Fibroblast of skin of back (primary cell): ENCODE measurements at regions not wholly inside any gene's neighbourhood (a gene's known extent, or its start where the extent isn't known, plus 50 kb on each side); places are given as distances from the start of the nearest gene placed in this dataset.
"Not testable (repeated sequence)": the region's sequence is repeated elsewhere in the genome, so short reads cannot be mapped to it uniquely, and the experiment has no call there.

Experiments
- DNase-seq: peaks from one replicate; pipeline ENCODE4 v3.0.0-alpha.2; 2013

DNA sequence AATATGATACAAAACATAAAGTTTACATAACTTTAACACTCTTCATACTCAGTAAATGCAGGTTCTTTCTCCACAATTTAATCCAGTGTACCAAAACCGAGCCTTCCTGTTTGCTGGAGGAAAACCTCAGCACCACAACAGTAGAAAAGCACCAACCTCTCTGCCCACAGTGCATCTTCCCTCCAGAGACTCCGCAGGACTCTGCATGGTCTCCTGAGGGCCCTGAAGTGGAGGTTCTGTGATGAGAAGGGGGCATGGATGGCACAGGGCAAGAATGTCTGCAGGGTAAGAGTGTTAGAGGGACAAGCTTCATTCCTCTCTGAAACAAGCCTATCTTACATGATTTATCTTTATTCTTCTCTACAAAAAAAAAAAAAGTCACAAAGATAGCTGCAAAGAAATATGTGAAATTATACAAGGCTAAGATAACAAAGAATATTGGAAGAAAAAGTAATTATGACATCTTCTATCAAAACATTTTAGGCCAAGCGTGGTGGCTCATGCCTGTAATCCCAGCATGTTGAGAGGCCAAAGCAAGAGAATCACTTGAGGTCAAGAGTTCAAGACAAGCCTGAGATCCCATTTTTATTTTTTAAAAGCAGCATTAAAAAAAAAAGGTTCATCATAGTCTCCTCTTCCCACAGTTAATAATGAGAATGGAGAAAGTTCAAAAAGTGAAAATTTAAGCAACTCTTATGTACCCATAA lies 102.0 kb downstream of the VPREB1 start:
- no peak for DNase-seq

DNA sequence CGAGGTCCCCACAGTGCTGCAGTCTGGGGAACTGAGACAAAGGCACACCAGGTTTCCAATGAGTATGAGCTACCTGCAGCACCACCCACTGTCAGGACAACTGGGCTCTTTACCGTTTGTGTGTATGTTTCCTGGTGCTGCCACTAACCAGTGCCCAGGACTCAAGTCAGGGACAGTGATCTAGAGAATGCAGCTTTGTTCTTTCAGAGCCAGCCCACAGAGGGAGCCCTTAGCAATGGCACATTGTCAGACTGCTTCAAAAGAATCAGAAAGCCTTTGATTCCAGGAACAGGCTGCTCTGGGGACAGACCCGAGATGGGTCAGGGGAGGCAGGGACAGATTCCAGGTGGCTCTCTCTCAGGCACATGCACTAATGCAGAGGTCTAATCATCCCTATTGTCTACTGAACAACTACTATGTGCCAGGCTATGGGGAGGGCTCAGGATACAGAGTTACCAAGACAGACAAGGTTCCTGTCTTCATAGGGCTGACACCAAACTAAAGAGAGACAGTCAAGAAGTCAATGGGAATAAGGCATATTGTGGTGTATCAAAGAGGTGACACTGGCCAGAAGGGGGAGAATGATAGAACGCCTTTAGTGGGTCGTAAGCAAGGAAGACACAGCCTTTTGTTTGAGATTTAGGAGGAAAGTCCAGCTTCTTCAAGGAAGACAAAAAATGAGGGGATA lies 103.7 kb downstream of the VPREB1 start:
- DNase-seq: no peak

DNA sequence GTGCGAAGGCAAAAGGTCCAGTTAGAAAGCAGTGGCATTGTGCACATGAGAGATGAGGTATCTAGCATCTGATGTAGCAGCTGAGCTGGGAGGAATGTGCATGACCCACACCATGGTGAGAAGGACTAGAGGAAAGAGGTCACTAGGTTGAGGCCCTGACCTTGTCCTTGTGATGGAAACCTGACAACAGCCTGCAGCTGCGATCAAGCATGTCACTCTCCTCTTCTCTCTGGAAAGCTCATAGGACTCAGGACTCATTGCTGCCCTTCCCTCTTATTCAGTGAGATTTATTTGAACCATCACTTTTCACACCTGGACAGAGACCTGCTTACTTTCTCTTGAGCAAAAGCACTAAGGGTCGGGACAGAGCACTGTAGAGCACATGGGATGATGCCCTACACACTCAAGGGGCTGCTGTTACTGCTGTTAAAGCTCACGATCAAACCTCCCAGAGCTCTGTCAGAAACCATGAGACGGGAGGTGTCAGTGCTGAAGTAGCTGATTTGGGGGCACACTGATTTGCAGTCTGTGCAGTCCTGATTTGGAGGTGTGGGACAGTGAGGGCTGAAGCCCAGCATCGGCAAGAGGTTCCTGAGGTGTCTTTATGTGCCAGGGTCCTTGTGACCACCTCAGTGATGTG lies 104.3 kb downstream of the VPREB1 start:
- DNase-seq: no peak

DNA sequence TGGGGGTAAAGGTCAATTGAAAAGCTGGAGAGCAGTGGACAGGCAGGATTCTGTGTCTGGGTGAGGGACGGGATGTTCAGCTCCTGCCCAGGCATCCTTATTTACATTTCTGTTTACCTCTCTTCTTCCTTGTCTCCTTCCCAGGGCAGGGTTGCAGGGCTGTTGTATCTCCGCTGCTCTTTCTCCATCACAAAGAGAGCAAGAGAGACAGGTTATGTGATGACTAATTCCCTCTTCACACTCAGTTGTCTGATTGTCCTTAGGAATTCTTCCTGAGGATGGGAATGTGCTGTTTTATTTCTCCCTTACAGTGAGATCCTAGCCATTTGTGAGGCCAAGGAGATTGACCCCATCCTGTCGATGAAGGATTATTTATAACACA lies 104.9 kb downstream of the VPREB1 start:
- DNase-seq: no peak

DNA sequence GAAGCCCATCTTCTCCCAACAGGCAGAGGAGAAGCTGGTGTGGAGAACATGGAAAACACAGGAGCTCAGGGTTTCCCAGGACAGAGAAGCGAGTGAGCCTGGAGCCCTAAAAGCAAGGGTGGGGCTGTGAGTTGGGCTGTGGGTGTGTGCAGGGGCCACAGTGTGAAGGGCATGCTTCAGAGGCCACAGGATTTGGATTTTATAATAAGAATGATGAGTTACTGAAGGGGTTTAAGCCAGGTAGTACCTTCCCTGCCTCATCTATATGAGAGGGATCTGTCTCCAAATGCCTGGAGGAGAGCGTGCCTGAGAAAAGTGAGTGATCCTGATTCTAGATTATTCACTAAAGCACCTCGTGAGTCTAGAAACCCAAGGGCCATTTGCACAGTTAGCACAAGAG lies 106.8 kb downstream of the VPREB1 start:
- DNase-seq: no peak

DNA sequence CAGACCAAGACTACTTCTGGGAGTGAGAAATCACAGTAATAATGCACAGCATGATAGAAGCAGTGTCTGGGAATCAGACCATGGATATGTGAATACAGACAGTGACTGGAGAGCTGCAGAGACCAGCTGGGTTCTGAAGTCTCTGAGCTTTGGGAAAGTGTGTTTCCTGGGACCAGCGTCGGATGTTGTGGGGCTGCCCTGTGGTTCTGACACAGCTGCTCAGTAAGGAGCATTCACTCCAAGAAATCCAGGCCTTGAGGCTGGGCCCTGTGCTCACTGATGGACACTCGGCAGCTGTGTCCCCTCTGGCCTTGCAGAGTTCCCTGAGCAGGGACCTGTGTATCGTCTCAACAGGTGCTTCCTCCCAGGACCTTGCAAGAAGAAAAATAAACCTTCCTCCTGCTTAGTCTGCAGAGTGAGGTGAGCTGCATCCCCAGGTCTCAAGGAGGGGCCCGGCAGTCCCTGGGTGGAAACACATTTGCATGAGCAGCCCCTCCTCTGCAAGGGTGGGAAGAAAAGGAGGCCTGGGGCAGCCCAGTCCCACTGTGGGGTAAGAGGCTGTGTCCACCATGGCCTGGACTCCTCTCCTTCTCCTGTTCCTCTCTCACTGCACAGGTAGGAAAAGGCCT lies 107.9 kb downstream of the VPREB1 start:
- no peak for DNase-seq

DNA sequence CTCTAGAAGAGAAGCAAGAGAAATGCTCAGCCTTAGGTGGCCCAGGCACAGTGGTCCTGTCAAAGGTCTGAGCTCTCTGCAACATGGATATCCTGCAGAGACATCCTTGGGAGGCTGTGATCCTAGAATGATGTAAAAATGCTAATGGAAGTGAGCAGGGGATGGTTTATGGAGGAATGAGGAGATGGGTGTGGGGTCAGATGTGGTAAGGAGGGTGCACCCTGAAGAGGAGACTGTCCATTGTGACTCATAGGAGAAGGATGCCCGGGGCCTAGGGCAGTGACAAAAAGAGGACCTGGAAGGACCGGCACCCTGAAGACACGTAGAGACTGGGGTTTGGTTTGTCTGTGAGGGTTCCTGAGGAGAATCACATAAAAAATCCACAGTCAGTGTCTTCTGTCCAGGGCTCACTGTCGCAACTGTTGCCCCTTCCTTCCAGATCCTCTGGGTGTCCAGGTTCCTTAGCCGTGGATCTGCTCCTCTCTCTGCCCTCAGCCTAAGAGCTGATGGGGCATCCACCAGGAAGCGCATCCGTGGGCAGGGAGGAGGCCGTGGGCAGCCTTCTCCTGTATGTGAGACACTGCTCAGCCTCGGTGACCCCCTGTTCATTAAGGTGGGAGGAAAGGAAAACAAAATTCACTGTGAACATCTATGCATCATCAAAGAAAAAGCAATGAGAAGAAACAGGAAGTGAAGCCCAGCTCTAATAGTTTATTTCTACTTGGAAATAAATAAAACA lies 110.7 kb downstream of the VPREB1 start:
- no peak for DNase-seq

DNA sequence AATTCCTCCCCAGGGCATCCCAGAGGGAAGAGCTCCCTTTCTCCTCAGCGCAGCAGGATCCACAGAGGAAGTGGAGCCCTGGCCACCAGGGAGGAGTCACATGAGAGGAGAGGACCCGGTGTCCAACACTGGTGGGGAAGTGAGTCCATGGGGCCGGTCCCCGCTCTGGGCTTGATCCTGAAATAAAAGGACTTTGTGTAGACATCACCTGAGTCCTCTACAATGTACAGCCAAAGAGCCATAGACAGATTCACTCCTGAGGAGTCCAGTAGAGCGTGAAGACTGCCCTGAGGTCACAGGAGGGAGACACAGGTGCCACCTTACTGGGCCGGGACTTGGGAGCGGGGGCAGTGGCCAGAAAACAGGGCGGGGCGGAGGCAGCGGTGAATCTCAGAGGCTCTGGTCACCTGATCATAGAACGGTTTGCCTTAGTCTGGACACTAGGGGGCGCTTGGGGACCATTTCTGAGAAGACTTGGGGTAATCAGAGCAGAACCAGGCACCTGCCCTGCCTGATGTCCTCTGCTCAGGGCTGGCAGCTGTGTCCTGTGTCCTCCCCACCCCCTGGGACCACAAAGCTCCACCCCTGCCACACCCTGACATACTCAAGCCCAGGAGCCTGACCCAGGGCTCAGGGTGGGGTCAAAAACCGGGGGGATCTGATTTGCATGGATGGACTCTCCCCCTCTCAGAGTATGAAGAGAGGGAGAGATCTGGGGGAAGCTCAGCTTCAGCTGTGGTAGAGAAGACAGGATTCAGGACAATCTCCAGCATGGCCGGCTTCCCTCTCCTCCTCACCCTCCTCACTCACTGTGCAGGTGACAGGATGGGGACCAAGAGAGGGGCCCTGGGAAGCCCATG lies 112.7 kb downstream of the VPREB1 start:
- DNase-seq: peak; percentile 50

DNA sequence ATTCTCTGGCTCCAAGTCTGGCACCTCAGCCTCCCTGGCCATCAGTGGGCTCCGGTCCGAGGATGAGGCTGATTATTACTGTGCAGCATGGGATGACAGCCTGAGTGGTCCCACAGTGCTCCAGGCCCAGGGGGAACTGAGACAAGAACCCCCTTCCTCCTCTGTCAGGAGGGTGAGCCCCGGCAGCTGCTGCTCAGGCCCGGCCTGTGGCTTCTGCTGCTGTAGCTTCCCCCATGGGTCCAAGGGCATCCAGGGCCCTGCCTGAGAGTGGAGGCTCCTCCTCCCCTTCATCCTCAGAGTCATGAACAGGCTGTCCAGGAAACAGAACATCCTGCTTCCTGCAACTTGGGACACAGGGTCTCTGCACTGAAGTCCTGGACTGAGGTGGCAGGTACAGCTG lies 113.6 kb downstream of the VPREB1 start:
- DNase-seq: no peak

DNA sequence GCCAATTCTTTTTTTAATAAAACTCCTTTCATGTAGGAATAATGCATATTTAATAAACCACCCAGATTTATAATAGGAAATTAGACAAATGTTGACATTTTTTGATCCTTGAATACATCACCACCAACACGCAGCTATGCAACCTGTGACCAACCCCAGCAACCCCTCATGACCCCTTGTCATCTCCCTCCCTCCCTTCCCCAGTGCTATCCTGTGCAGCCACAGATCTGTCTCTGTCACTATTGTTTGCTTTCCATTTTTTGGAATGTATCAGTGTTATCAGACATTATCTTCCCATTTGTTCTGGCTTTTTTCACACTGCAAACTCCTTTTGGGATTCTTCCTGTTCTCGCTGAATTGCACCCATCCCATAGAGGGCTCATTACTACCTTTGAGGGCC lies 114.1 kb downstream of the VPREB1 start:
- no peak for DNase-seq

DNA sequence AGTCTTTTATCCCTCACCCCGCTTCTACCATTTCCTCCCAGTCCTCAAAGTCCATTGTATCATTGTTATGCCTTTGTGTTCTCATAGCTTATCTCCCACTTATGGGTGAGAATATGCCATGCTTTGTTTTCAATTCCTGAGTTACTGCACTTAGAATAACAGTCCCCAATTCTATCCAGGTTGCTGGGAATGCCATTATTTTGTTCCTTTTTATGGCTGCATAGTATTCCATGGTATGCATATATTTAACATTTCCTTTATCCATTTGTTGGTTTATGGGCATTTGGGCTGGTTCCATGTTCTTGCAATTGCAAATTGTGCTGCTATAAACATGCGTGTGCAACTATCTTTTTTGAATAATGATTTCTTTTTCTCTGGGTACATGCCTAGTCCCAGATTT lies 114.9 kb downstream of the VPREB1 start:
- no peak for DNase-seq

DNA sequence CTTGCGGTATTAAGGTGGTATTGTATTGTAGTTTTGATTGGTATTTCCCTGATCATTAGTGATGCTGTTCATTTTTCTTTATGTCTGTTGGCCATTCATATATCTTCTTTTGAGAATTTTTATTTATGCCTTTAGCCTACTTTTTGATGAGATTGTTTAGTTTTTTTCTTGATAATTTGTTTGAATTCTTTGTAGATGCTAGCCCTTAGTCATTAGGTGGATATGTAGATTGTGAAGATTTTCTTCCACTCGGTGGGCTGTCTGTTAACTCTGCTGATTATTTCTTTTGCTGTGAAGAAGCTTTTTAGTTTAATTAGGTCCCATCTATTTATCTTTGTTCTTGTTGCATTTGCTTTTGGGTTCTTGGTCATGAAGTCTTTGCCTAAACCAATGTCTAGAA lies 115.4 kb downstream of the VPREB1 start:
- no peak for DNase-seq

DNA sequence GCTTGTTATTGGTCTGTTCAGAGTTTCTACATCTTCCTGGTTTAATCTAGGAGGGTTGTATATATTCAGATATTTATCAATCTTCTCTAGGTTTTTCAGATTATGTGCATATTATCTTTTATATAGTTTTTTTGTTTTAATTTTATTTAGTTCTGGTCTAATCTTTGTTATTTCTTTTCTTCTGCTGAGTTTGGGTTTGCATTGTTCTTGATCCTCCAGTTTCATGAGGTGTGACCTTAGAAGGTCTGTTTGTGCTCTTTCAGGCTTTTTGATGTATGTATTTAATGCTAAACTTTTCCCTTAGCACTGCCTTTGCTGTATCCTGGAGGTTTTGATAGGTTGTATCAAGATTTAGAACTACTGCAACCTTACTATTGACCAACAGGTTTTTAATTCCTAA lies 117.7 kb downstream of the VPREB1 start:
- no peak for DNase-seq

DNA sequence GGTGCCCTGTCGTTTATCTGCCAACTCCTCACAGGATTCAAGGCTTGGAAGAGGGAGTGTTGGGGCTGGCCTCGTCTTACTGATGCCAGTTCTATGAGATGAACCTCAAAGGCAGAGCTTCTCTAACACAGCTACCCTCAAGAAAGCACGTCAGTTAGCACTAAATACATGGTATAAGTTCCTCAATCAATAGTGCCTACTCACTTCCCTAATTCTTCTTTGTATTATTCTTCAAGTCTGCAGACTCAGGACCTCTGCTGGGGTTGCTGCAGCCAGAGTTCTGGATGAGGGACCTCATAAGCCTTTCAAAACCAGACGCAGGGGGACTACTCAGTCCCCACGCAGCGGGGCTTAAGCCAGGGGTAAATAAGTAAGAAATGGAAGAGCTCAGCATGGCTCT lies 118.3 kb downstream of the VPREB1 start:
- DNase-seq: no peak

DNA sequence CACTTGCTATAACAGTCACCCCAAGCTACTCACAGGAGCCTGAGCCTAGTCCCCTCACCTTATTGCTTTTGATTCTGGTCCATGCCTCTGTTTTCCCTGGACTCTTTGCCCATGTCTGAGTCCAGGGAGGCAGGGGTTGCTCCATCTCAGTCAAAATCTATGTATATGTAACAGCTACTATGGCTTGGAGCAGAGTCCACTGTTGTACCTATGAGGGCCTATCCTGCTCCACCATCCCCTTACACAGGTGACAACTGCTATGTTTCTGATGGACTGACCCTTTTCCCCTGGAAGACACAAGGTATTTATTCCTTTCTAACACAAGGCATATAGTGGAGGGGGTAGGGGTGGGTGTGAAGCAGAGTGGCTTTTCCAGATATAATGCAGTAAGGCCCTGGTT lies 119.6 kb downstream of the VPREB1 start:
- DNase-seq: no peak

DNA sequence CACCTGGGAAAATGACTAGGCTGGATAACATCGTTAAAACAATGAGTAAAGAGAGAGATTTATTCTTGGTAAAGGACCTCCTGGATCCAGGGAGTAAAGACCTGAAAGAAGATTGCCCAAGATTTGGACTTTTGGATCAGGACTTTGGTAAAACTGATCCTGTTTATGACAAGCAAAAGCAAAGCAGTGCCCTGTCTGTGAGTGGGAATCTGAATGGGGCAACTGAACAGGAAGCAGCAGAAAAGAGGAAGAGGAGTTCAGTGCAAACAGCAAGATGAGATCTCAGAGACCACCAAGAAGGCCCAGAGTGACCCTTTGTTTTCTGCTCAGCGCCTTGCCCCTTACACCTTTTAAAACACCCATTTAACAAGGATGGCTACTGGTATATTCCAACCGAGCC lies 122.0 kb downstream of the VPREB1 start:
- DNase-seq: no peak

DNA sequence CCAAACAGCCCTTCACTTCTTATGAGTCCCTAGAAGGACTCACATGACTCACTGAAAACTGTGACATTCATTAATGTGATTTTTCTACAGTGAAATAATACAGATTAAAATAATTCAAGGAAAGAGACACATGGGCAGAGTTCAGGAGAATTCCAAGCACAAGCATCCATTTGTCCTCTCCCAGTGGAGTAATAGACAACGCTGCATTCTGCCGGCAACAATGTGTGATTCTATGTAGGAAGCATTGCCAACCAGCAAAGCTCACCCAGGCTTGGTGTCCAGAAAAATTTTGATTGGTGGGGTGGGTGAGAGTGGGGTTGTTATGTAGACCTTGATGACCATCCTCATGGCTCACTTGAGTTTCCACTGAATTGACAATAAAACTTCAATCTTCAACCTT lies 123.9 kb downstream of the VPREB1 start:
- no peak for DNase-seq

DNA sequence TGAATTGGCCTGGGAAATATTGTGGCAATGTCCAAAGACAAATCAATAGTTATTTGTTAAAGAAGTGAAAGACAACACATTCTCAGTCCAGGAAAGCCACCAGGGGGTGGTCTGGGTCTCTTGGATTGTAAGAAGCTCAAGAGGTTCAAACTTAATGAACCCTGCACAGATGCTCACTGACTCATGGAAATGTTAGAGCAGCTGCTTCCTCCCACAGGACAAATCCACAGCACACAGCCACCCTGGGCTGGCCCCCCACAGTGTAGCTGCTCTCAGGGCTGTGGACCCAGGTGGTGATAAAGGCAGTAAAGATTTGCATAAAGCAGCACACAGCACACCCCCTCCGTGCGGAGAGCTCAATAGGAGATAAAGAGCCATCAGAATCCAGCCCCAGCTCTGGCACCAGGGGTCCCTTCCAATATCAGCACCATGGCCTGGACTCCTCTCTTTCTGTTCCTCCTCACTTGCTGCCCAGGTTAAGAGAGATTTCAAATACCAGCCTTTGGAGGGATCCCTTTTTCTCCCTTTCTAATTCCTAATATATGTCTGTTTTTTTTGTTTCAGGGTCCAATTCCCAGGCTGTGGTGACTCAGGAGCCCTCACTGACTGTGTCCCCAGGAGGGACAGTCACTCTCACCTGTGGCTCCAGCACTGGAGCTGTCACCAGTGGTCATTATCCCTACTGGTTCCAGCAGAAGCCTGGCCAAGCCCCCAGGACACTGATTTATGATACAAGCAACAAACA lies 124.8 kb downstream of the VPREB1 start:
- not testable (repeated sequence) for DNase-seq

DNA sequence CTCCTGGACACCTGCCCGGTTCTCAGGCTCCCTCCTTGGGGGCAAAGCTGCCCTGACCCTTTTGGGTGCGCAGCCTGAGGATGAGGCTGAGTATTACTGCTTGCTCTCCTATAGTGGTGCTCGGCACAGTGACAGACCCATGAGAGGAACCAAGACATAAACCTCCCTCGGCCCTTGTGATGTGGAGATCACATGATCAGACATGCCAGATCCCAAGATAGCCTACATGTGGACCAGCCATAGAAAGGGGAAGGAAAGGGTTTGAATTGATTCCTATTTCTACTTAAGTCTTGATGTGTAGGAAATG lies 125.3 kb downstream of the VPREB1 start:
- DNase-seq: no peak

DNA sequence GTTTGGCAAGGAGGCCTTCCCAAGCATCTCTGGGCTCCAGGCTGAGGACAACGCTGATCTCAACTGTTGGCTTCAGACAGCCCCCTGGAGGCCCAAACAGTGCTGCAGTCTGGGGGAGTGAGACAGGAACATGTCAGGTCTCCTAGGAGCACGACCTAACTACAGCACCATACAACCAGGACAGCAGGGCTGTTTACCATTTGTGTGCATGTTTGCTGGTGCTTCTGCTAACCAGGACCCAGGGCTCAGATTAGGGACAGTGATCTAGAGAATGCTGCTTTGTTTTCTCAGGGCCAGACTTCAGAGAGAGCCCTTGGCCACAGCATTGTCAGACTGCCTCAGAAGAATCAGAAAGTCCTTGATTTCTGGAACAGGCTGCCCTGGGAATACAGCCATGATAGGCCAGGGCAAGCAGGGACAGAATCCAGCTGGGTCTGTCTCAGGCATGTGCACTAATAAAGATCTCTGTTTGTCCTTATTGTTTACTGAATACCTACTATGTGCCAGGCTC lies 126.5 kb downstream of the VPREB1 start:
- DNase-seq: no peak

DNA sequence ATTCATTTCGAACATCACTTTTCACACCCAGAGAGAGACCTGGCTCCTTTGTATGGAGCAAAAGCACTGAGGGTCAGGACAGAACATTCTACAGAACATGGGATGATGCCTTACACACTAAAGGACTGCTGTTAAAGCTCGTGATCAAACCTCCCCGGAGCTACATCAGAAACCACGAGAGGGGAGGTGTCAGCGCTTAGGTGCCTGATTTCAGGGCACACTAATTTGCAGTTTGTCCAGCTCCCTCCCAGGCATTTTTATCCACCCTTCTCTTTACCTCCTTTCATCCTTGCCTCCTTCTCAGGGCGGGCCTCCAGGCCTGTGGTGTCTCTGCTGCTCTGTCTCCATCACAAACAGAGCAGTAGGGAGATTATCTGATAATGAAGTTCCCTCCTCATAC lies 127.5 kb downstream of the VPREB1 start:
- no peak for DNase-seq
